Liver (tissue), 3 donors: ENCODE measurements at regions not wholly inside any gene's neighbourhood (a gene's known extent, or its start where the extent isn't known, plus 50 kb on each side); places are given as distances from the start of the nearest gene placed in this dataset.

ENCODE experiments used
- HNF4A ChIP-seq, 2 donors: conservative IDR thresholded peaks; 2 replicates each; pipeline ENCODE4 v1.6.1; 2016; ENCODE audit warnings: antibody characterized with exemption in 2 of 2, mild to moderate bottlenecking in 2 of 2
- JUND ChIP-seq, 2 donors: IDR thresholded peaks; 2 replicates each; pipeline ENCODE4 v1.6.1; 2016; ENCODE audit warnings: antibody characterized with exemption in 2 of 2
- NR2F2 ChIP-seq: IDR thresholded peaks from 2 replicates; pipeline ENCODE4 v1.6.1; 2016; ENCODE audit warnings: antibody characterized with exemption
- RAD21 ChIP-seq, 2 donors: IDR thresholded peaks; 2 replicates each; pipeline ENCODE4 v1.6.1; 2016; ENCODE audit warnings: antibody characterized with exemption in 2 of 2, mild to moderate bottlenecking in 2 of 2
- REST ChIP-seq: IDR thresholded peaks from 2 replicates; pipeline ENCODE4 v1.6.1; 2016; ENCODE audit warnings: antibody characterized with exemption, mild to moderate bottlenecking
- TF ChIP-seq, protein P1 (sequence below): IDR thresholded peaks from 2 replicates; pipeline ENCODE4 v1.6.1; 2016; ENCODE audit warnings: antibody characterized with exemption
- TF ChIP-seq, protein P2 (sequence below): fragments of 150-350 bp; IDR thresholded peaks from 2 replicates; pipeline ENCODE4 v1.5.1; 2017; ENCODE audit warnings: improper control_type of control experiment, low read depth, low read length; ENCODE audit not compliant: missing input control
- donor health status: healthy.
- donor health status: healthy.

DNA sequence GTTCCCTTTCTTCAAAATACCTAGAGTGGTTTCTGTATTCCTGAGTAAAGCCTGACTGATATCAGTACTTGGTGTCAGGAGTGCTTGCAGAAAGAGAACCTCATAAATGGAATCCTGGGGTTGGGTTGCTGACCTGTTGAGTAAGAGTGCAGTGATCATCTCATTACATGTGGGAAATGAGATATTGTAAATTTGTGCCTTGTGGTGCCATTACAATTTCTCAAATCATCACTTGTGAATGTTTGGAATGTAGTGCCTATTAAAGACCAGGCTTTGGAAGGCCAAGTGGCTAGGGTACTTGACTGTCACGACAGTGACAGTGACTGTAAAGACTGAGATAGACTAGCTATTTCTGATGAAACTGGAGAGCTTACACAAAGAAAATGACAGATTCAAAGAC is 176.7 kb upstream of the CTTNBP2NL start:
- TF ChIP-seq NR2F2: no peak
- TF ChIP-seq, protein P1, sequence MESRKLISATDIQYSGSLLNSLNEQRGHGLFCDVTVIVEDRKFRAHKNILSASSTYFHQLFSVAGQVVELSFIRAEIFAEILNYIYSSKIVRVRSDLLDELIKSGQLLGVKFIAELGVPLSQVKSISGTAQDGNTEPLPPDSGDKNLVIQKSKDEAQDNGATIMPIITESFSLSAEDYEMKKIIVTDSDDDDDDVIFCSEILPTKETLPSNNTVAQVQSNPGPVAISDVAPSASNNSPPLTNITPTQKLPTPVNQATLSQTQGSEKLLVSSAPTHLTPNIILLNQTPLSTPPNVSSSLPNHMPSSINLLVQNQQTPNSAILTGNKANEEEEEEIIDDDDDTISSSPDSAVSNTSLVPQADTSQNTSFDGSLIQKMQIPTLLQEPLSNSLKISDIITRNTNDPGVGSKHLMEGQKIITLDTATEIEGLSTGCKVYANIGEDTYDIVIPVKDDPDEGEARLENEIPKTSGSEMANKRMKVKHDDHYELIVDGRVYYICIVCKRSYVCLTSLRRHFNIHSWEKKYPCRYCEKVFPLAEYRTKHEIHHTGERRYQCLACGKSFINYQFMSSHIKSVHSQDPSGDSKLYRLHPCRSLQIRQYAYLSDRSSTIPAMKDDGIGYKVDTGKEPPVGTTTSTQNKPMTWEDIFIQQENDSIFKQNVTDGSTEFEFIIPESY: no peak
- no peak for TF ChIP-seq RAD21 (IDR thresholded peaks at IDR 0.05)
- TF ChIP-seq, protein P2, sequence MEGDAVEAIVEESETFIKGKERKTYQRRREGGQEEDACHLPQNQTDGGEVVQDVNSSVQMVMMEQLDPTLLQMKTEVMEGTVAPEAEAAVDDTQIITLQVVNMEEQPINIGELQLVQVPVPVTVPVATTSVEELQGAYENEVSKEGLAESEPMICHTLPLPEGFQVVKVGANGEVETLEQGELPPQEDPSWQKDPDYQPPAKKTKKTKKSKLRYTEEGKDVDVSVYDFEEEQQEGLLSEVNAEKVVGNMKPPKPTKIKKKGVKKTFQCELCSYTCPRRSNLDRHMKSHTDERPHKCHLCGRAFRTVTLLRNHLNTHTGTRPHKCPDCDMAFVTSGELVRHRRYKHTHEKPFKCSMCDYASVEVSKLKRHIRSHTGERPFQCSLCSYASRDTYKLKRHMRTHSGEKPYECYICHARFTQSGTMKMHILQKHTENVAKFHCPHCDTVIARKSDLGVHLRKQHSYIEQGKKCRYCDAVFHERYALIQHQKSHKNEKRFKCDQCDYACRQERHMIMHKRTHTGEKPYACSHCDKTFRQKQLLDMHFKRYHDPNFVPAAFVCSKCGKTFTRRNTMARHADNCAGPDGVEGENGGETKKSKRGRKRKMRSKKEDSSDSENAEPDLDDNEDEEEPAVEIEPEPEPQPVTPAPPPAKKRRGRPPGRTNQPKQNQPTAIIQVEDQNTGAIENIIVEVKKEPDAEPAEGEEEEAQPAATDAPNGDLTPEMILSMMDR: no peak
- TF ChIP-seq HNF4A (conservative IDR thresholded peaks at IDR 0.05): no peak
- no peak for TF ChIP-seq REST
- TF ChIP-seq JUND (IDR thresholded peaks at IDR 0.05): no peak
